Fibroblast of lung (primary cell): ENCODE measurements at regions not wholly inside any gene's neighbourhood (a gene's known extent, or its start where the extent isn't known, plus 50 kb on each side); places are given as distances from the start of the nearest gene placed in this dataset.

Experiments
- DNase-seq, 2 donors: peaks; one replicate each; pipeline versions ENCODE4 v3.0.0 to v3.0.0-alpha.2; 2010; ENCODE audit warnings: low read depth in 2 of 2
- H2AFZ ChIP-seq: 2 replicates; pipeline ENCODE4 v1.5.1; 2012; ENCODE audit warnings: low read length, control low read depth, inconsistent platforms
- H3K27ac ChIP-seq: 2 replicates; pipeline ENCODE4 v1.5.1; 2011; ENCODE audit warnings: low read length, control low read depth; ENCODE audit not compliant: insufficient read depth
- H3K27me3 ChIP-seq: 2 replicates; pipeline ENCODE4 v1.5.1; 2011; ENCODE audit warnings: mild to moderate bottlenecking, low read length; ENCODE audit not compliant: control insufficient read depth, insufficient read depth
- H3K36me3 ChIP-seq: 2 replicates; pipeline ENCODE4 v1.5.1; 2011; ENCODE audit warnings: low read length; ENCODE audit not compliant: control insufficient read depth, insufficient read depth
- H3K4me1 ChIP-seq: 2 replicates; pipeline ENCODE4 v1.5.1; 2011; ENCODE audit warnings: low read length; ENCODE audit not compliant: control insufficient read depth, insufficient read depth; ENCODE audit errors: extremely low read depth
- H3K4me2 ChIP-seq: 2 replicates; pipeline ENCODE4 v1.5.1; 2011; ENCODE audit warnings: low read length, control low read depth; ENCODE audit not compliant: insufficient read depth; ENCODE audit errors: extremely low read depth
- H3K4me3 ChIP-seq, 4 experiments: fragments of 200-600 bp in 1 of 4; sonication (generic) in 1 of 4; replicated peaks in 1 of 4; 2 replicates each; pipeline ENCODE4 v1.5.1; 2011 to 2016; ENCODE audit warnings: low read length in 4 of 4, low read depth in 3 of 4, mild to moderate bottlenecking in 3 of 4, control low read depth in 2 of 4, inconsistent platforms in 1 of 4, mixed read lengths in 1 of 4; ENCODE audit not compliant: insufficient read depth in 1 of 4; ENCODE audit errors: control extremely low read depth in 1 of 4
- H3K79me2 ChIP-seq: 2 replicates; pipeline ENCODE4 v1.5.1; 2012; ENCODE audit warnings: mild to moderate bottlenecking, low read length, inconsistent platforms; ENCODE audit not compliant: control insufficient read depth, insufficient read depth
- H3K9ac ChIP-seq: 2 replicates; pipeline ENCODE4 v1.5.1; 2011; ENCODE audit warnings: mild to moderate bottlenecking, low read length, control low read depth; ENCODE audit not compliant: insufficient read depth
- H3K9me3 ChIP-seq: 2 replicates; pipeline ENCODE4 v1.5.1; 2012; ENCODE audit warnings: low read depth, low read length; ENCODE audit not compliant: control insufficient read depth, insufficient read depth
- H4K20me1 ChIP-seq: 2 replicates; pipeline ENCODE4 v1.5.1; 2011; ENCODE audit warnings: low read length; ENCODE audit not compliant: control insufficient read depth, insufficient read depth; ENCODE audit errors: extremely low read depth
- CTCF ChIP-seq, 2 donors: IDR thresholded peaks in 1 of 2; conservative IDR thresholded peaks in 1 of 2; 1 replicate in 1 of 2; 2 replicates in 1 of 2; pipeline ENCODE4 v1.5.1; 2011 to 2012; ENCODE audit warnings: low read length in 2 of 2, control low read depth in 1 of 2, inconsistent platforms in 1 of 2, low read depth in 1 of 2, mild to moderate bottlenecking in 1 of 2
- EZH2 ChIP-seq: IDR thresholded peaks from 2 replicates; pipeline ENCODE4 v1.5.1; 2012; ENCODE audit warnings: low read length, control low read depth, mild to moderate bottlenecking; ENCODE audit errors: missing control alignments

DNA sequence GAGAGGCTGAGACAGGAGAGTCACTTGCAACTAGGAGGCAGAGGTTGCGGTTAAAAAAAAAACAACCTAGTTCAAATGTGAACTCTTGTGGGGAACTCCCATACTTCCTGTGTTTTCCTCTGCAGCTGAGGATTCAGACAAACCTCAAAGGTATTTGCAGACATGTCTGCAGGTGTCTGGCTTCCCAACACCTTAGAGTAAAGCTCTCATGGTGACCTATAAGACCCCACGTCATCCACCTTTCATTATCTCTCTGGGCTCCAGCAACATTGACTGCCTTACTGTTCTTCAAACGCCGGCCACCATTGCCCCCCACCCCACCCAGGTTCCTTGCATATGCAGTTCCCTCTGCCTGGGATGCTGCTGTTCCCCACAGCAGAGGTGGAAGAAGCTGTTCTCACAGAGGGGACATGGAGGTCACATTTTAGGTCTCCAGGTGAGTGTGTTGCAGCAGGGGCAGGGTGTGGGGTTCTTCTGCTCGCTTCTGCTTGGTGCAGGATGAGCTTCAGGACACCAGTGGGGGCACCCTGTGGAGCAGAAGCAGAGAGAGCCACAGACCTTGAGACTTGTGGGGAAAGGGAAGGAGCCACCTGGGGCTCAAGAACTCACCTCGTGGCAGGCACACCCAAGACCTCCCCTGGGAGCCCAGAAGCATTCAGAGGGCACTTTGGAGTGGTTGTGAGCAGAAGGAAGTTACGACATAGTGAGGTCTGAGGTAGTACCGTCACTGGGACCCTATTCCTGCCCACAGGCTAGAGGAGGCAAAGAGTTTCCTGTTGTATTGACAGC is 203.2 kb downstream of the CSNK2A3 start:
- Histone ChIP-seq H3K4me2 (no peak overlapping the region), H3K9me3 (no peaks in the 10 kb centered on the region), H3K79me2 (no peaks in the 10 kb centered on the region), H3K27me3 (peaks cover 5% of the 10 kb centered on the region), H3K4me1 (peaks cover 2% of the 10 kb centered on the region), H4K20me1 (no peaks in the 10 kb centered on the region), H3K27ac (no peak overlapping the region), H2AFZ (no peak overlapping the region), H3K9ac (no peak overlapping the region), H3K36me3 (no peaks in the 10 kb centered on the region), H3K4me3 (no peak overlapping the region)
- no peak for DNase-seq
- TF ChIP-seq EZH2 (no peak), CTCF (conservative IDR thresholded peaks at IDR 0.05 in 1 of 2, IDR thresholded peaks at IDR 0.05 in 1 of 2; ENCODE audit: low read depth in 1 of 2, low read length in 2 of 2) (no peak)

GRCh38 chr11:11148596-11148995 is 204.5 kb downstream of the CSNK2A3 start:
- Histone ChIP-seq H2AFZ (no peak overlapping the region), H3K27me3 (no peaks in the 10 kb centered on the region), H3K27ac (no peak overlapping the region), H4K20me1 (no peaks in the 10 kb centered on the region), H3K79me2 (no peaks in the 10 kb centered on the region), H3K4me3 (no peak overlapping the region), H3K9ac (no peak overlapping the region), H3K9me3 (no peaks in the 10 kb centered on the region), H3K4me2 (no peak overlapping the region), H3K36me3 (no peaks in the 10 kb centered on the region), H3K4me1 (peaks cover 2% of the 10 kb centered on the region)
- TF ChIP-seq CTCF (conservative IDR thresholded peaks at IDR 0.05 in 1 of 2, IDR thresholded peaks at IDR 0.05 in 1 of 2; ENCODE audit: low read depth in 1 of 2, low read length in 2 of 2) (no peak), EZH2 (no peak)
- no peak for DNase-seq

DNA sequence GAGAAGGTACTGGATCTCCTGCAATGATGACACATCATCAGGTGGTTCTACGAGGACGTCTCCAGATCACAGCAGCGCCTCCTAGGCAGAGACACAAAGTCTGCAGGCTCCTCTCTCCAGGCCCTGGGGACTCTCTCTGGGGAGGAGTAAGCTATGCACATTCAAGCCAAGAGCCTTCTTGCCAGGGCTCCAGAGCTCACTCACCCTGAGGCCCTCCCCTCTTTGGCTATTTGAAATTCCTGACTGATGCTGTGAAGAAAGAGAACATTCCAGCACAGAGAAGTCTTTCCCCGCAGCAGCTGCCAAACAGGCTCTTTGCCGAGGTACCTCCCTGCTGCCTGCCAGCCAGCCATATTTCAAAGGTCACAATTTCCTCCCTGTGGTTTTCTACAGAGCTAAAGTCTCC is 204.9 kb downstream of the CSNK2A3 start:
- Histone ChIP-seq H3K9ac (no peak overlapping the region), H3K36me3 (no peaks in the 10 kb centered on the region), H3K79me2 (no peaks in the 10 kb centered on the region), H3K4me3 (no peak overlapping the region), H3K9me3 (no peaks in the 10 kb centered on the region), H3K27me3 (no peaks in the 10 kb centered on the region), H2AFZ (no peak overlapping the region), H3K27ac (no peak overlapping the region), H4K20me1 (no peaks in the 10 kb centered on the region), H3K4me2 (no peak overlapping the region), H3K4me1 (peaks cover 2% of the 10 kb centered on the region)
- DNase-seq = peak; percentile 85 to 91
- peak; percentile 18 to 39 for TF ChIP-seq CTCF (conservative IDR thresholded peaks at IDR 0.05 in 1 of 2, IDR thresholded peaks at IDR 0.05 in 1 of 2; ENCODE audit: low read depth in 1 of 2, low read length in 2 of 2)
- no peak for TF ChIP-seq EZH2
